ENCODE measurements at regions not wholly inside any gene's neighbourhood (a gene's known extent, or its start where the extent isn't known, plus 50 kb on each side); places are given as distances from the start of the nearest gene placed in this dataset.

DNA sequence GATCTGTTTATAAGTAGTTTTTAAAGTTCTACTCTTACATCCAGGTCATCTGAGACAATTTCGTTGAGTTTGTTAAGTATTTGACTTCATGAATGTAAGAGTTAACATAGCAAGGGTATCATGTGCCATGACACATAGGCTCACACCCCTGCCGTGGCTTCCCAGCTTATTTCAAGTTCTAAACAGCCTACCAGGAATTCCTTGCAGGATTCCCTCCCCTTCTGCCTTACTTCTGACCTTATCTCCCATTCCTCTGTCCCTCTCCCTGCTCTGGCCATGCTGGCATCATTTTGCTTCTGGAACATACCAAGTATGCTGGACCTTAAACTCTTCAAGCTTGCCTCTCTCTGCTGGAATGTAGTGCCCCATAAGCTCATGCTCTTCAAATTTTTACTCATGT, 369.9 kb upstream of the PCDH7 start:
- DNase-seq: no peak

GRCh38 chr4:30354605-30355004, 365.6 kb upstream of the PCDH7 start:
- no peak for DNase-seq

- DNase-seq: no peak
Measured at GRCh38 chr4:30362436-30362835, 357.7 kb upstream of the PCDH7 start.

DNA sequence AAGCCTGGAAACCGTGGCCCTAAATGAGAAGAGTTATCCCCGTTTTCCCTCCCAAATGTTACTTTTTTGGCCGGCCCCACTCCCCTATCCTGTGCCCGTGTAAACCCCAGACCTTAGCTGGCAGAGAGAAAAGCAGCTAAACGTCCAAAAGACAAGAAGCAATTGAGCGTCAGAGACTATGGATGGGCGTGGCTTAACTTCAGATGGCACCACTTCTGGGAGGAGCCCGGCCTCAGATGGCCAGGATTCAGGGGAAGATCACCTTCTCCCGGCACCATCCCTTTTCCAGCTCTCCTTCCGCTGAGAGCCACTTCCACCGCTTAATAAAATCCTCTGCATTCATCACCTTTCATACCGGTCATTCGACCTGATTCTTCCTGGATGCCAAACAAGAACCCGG, 350.1 kb upstream of the PCDH7 start:
- no peak for DNase-seq

DNA sequence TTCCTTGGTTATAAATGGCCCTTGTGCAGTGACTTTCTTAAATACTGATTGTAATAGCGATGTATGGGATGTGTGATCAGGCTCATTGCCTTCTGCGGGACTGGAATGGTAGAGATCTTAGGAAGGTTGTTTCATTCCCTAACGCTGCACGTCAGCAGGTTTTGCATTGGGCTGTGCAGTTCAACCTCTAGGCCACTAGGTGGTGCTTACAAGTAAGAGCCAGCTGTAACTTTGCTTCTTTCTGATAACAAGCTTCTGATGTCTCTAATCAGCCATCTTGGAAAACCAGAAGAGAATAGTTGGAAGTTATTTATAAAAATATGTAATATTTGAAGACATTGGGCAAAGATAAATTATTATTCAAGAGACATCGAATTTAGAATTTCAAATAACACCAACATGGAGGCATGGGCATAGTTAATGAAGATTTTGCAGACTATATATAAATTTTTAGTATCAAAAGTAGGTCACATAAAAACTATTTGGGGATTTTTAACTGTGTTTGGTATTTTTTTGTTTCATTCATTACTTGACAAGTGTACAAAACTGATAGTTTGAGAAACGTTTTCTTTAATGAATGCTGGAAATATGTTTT, 339.7 kb upstream of the PCDH7 start:
- no peak for DNase-seq

GRCh38 chr4:30385650-30386049, 334.5 kb upstream of the PCDH7 start:
- DNase-seq: no peak

- DNase-seq: no peak
Measured at GRCh38 chr4:30386266-30386895, 333.8 kb upstream of the PCDH7 start.

GRCh38 chr4:30395902-30396301, 324.3 kb upstream of the PCDH7 start:
- no peak for DNase-seq

- DNase-seq: no peak
Measured at GRCh38 chr4:30396772-30397475, 323.2 kb upstream of the PCDH7 start.

GRCh38 chr4:30399476-30399875, 320.7 kb upstream of the PCDH7 start:
- no peak for DNase-seq

GRCh38 chr4:30402276-30402675, 317.9 kb upstream of the PCDH7 start:
- DNase-seq: no peak

GRCh38 chr4:30413915-30414314, 306.3 kb upstream of the PCDH7 start:
- no peak for DNase-seq

- no peak for DNase-seq
Measured at GRCh38 chr4:30416547-30416946, 303.6 kb upstream of the PCDH7 start.

DNA sequence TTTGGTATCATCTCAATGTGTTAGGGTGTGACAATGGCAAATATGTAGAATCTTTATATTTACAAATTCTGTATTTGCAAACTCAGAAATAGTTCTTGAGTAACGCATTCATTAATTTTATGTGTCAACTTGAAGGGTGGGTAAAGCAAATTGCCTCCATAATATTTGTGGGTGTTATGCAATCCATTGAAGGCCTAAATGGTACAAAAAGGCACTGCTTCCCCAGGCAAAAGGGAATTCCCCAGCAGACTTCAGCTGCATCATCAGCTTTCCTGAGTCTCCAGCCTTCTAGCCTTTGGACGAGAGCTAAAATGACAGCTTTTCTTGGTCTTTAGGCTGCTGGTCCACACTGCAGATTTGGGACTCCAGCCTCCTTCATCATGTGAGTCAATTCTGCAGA, 292.2 kb upstream of the PCDH7 start:
- no peak for DNase-seq

DNA sequence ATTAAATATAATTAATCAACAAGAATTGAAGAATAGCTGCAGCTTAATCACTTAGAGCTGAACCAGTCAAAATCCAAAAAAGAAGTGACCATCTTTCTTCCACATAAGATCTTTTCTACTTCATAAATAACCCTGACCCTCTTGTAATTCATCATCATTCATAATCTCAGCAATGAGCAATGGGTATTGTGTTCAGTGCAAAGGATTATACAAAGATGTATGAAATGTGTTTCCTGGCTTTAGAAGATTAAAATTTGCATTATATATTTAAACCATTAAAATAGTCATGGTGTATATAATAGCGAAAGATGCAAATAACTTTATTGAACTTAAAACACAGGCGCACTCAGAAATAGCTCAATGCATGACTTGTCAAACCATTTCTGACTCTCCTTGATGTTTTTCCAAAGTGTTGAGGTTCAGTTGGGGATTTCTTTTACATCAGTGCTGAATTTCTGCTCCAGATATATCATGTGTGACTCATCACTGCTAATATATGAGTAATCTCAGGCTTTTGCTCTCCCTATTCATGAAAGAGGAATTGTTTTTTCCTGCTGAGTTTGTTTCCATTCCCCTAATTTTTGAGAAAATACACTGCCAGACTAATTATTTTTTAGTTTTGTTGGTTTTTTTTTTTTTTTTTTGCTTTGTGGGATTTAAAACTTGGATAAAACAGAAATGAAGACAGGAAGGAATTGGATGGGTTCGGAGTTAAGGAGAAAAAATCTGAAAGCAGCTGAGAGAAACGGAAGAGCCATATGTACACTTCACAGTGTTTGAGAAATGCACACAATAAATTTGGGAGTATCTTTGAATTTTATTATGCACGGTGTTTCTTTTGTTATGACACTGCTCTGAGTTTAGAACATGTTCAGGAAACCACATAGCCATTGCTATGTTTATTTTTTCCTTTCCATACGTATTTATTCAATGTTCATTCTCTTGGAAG, 290.1 kb upstream of the PCDH7 start:
- no peak for DNase-seq

DNA sequence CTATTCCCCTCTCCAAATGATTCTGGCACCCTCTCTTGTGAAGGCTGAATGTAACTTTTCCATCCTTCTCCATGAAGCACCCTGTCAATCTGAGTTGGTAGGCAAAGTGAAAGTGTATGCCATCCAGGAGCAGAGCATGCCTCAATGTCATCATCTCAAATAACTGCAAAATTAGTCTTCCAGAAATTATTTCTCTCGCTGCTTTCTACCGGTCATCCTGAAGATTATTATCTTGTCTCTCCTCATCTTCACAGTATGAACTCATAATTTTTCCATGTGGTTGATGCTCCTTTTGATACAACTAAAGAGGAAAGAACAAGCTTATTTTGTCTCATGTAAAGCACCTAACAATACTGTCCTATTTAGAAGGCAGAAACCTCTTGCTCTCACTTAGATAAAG, 285.5 kb upstream of the PCDH7 start:
- DNase-seq: no peak

DNA sequence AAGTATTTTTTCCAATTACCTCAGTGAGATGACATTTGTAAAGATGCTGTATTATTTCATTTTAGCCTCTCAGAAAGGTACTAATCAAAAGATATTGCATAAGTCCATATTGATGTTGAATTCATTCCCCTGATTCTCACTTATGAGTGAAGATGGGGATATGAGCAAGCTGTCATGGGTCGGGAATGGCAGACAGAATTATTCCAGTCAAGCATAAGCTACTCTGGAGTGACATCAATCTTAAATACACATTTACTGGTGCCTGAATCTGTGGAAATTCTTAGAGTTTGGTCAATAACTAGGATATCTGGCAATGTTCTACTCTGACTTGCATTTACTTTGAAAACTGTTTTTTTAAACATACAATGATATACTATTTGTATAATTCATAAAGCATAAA, 283.8 kb upstream of the PCDH7 start:
- DNase-seq: no peak

- DNase-seq: no peak
Measured at GRCh38 chr4:30437316-30437715, 282.9 kb upstream of the PCDH7 start.

DNA sequence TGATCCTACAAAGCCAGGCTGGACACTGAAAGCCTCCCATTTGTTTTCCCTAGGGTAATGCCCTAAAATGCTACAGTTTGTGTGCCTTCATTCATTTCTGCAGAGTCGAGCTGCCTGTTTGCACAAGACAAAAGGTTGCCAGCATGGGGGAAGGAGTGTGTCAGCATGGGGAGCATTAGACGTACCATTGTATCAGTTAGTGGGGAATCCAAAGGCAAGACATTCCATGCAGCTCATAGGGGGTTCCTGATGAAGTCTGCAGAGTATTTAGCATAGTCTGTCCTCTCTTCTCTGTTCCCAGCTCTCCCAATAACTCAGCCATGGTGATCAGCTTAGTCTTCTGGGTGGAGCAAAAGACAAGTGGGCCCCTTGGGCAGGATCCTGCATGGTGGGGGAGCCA, 276.9 kb upstream of the PCDH7 start:
- no peak for DNase-seq

- no peak for DNase-seq
Measured at GRCh38 chr4:30450474-30450873, 269.7 kb upstream of the PCDH7 start.

GRCh38 chr4:30454504-30454903, 265.7 kb upstream of the PCDH7 start:
- DNase-seq: no peak

GRCh38 chr4:30456716-30457115, 263.5 kb upstream of the PCDH7 start:
- no peak for DNase-seq

DNA sequence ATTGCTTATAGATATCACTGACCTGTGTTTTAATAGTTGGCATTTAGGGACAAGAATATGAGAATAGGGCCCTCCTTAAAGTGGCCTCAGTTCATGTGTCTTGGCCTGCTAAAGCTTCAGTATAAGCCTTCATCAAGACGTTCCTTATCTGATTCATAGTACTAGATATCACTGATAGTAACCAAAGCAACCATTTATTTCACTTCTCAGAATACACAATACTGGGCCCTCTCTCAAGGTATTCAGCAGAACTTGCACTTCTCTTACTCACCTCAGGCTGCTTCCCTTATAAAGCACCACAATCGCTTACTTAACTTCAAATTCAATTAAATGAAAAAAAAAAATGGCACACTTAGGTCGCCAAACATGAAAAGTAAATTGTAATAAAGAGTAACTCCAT, 259.4 kb upstream of the PCDH7 start:
- no peak for DNase-seq
